ENCODE measurements at regions not wholly inside any gene's neighbourhood (a gene's known extent, or its start where the extent isn't known, plus 50 kb on each side); places are given as distances from the start of the nearest gene placed in this dataset.

GRCh38 chr2:194104687-194105086 lies 1552.3 kb upstream of the SLC39A10 start:
- H3K36me3 ChIP-seq (ENCODE audit: control insufficient read depth in 1 of 2, insufficient read depth in 2 of 2, low read length in 2 of 2) = no peaks in the 10 kb centered on the region

GRCh38 chr2:194103941-194104659 lies 1552.9 kb upstream of the SLC39A10 start:
- no peak overlapping the region for H3K14ac ChIP-seq (ENCODE audit: low read length)
- H3K4me3 ChIP-seq (ENCODE audit: low read depth, low read length) = no peak overlapping the region
- H4K8ac ChIP-seq (ENCODE audit: low read depth, low read length) = no peak overlapping the region
- DNase-seq = no peak
- no peaks in the 10 kb centered on the region for H3K79me1 ChIP-seq (ENCODE audit: low read length)
- no peak overlapping the region for H2BK5ac ChIP-seq (ENCODE audit: low read depth, low read length, poor library complexity)
- H4K91ac ChIP-seq (ENCODE audit: low read depth, low read length) = no peak overlapping the region
- no peak overlapping the region for H3K18ac ChIP-seq (ENCODE audit: low read length)
- no peak overlapping the region for H2BK120ac ChIP-seq (ENCODE audit: insufficient read depth, low read length, poor library complexity)
- no peak overlapping the region for H2AK5ac ChIP-seq (ENCODE audit: low read length)
- H3K23ac ChIP-seq (ENCODE audit: low read length) = no peak overlapping the region
- WGBS (ENCODE audit: extremely low coverage, insufficient coverage, insufficient read length) = no CpG with 5 or more reads among the region's 2 CpGs
- H3K4ac ChIP-seq (ENCODE audit: low read depth, low read length) = no peak overlapping the region
- no peaks in the 10 kb centered on the region for H3K4me1 ChIP-seq (ENCODE audit: control insufficient read depth in 1 of 2, insufficient read depth in 2 of 2, low read length in 2 of 2)
- no peak overlapping the region for H3K9ac ChIP-seq (ENCODE audit: low read length)
- no peak overlapping the region for H3K27ac ChIP-seq (ENCODE audit: low read depth, low read length)
- no peaks in the 10 kb centered on the region for H3K79me2 ChIP-seq (ENCODE audit: control insufficient read depth, insufficient read depth, low read length, poor library complexity)
- H3K4me2 ChIP-seq (ENCODE audit: low read length) = no peak overlapping the region
- no peaks in the 10 kb centered on the region for H3K36me3 ChIP-seq (ENCODE audit: control insufficient read depth in 1 of 2, insufficient read depth in 2 of 2, low read length in 2 of 2)
- no peak overlapping the region for H4K12ac ChIP-seq (ENCODE audit: low read depth, low read length)
- H3K9me3 ChIP-seq (ENCODE audit: insufficient read depth, low read depth, low read length) = no peaks in the 10 kb centered on the region
- H2BK12ac ChIP-seq (ENCODE audit: low read length) = no peak overlapping the region
- H3K27me3 ChIP-seq (ENCODE audit: insufficient read depth, low read length) = no peaks in the 10 kb centered on the region
- H2AFZ ChIP-seq (ENCODE audit: insufficient read depth, low read length, poor library complexity) = no peak overlapping the region

More at GRCh38 chr2:194104687-194105086, 1552.3 kb upstream of the SLC39A10 start:
- Histone ChIP-seq H2BK12ac (ENCODE audit: low read length) (no peak overlapping the region), H3K9ac (ENCODE audit: low read length) (no peak overlapping the region), H3K4me2 (ENCODE audit: low read length) (no peak overlapping the region), H2BK5ac (ENCODE audit: low read depth, low read length, poor library complexity) (no peak overlapping the region), H4K12ac (ENCODE audit: low read depth, low read length) (no peak overlapping the region), H3K79me2 (ENCODE audit: control insufficient read depth, insufficient read depth, low read length, poor library complexity) (no peaks in the 10 kb centered on the region), H3K4ac (ENCODE audit: low read depth, low read length) (no peak overlapping the region), H3K79me1 (ENCODE audit: low read length) (no peaks in the 10 kb centered on the region), H3K27me3 (ENCODE audit: insufficient read depth, low read length) (no peaks in the 10 kb centered on the region), H3K14ac (ENCODE audit: low read length) (no peak overlapping the region), H3K27ac (ENCODE audit: low read depth, low read length) (no peak overlapping the region), H3K4me1 (ENCODE audit: control insufficient read depth in 1 of 2, insufficient read depth in 2 of 2, low read length in 2 of 2) (no peaks in the 10 kb centered on the region), H3K9me3 (ENCODE audit: insufficient read depth, low read depth, low read length) (no peaks in the 10 kb centered on the region), H3K23ac (ENCODE audit: low read length) (no peak overlapping the region), H3K18ac (ENCODE audit: low read length) (no peak overlapping the region), H4K8ac (ENCODE audit: low read depth, low read length) (no peak overlapping the region), H2AK5ac (ENCODE audit: low read length) (no peak overlapping the region), H3K4me3 (ENCODE audit: low read depth, low read length) (no peak overlapping the region), H2BK120ac (ENCODE audit: insufficient read depth, low read length, poor library complexity) (no peak overlapping the region), H2AFZ (ENCODE audit: insufficient read depth, low read length, poor library complexity) (no peak overlapping the region), H4K91ac (ENCODE audit: low read depth, low read length) (no peak overlapping the region)
- DNase-seq = peak in 1 of 2 donors; percentile 4

GRCh38 chr2:194102546-194102945 lies 1554.5 kb upstream of the SLC39A10 start:
- Histone ChIP-seq H3K9ac (ENCODE audit: low read length) (no peak overlapping the region), H2AK5ac (ENCODE audit: low read length) (no peak overlapping the region), H2BK120ac (ENCODE audit: insufficient read depth, low read length, poor library complexity) (no peak overlapping the region), H4K12ac (ENCODE audit: low read depth, low read length) (no peak overlapping the region), H3K27me3 (ENCODE audit: insufficient read depth, low read length) (no peaks in the 10 kb centered on the region), H3K79me1 (ENCODE audit: low read length) (no peaks in the 10 kb centered on the region), H3K4me1 (ENCODE audit: control insufficient read depth in 1 of 2, insufficient read depth in 2 of 2, low read length in 2 of 2) (no peaks in the 10 kb centered on the region), H2AFZ (ENCODE audit: insufficient read depth, low read length, poor library complexity) (no peak overlapping the region), H3K4me2 (ENCODE audit: low read length) (no peak overlapping the region), H2BK5ac (ENCODE audit: low read depth, low read length, poor library complexity) (no peak overlapping the region), H2BK12ac (ENCODE audit: low read length) (no peak overlapping the region), H4K91ac (ENCODE audit: low read depth, low read length) (no peak overlapping the region), H3K79me2 (ENCODE audit: control insufficient read depth, insufficient read depth, low read length, poor library complexity) (no peaks in the 10 kb centered on the region), H3K4ac (ENCODE audit: low read depth, low read length) (no peak overlapping the region), H3K36me3 (ENCODE audit: control insufficient read depth in 1 of 2, insufficient read depth in 2 of 2, low read length in 2 of 2) (no peaks in the 10 kb centered on the region), H3K23ac (ENCODE audit: low read length) (no peak overlapping the region), H3K18ac (ENCODE audit: low read length) (no peak overlapping the region), H4K8ac (ENCODE audit: low read depth, low read length) (no peak overlapping the region), H3K9me3 (ENCODE audit: insufficient read depth, low read depth, low read length) (no peaks in the 10 kb centered on the region), H3K14ac (ENCODE audit: low read length) (no peak overlapping the region), H3K4me3 (ENCODE audit: low read depth, low read length) (no peak overlapping the region), H3K27ac (ENCODE audit: low read depth, low read length) (no peak overlapping the region)
- DNase-seq = no peak
- no CpG with 5 or more reads among the region's 2 CpGs for WGBS (ENCODE audit: extremely low coverage, insufficient coverage, insufficient read length)

- DNase-seq = no peak
- Histone ChIP-seq H2AFZ (ENCODE audit: insufficient read depth, low read length, poor library complexity) (no peak overlapping the region), H2BK120ac (ENCODE audit: insufficient read depth, low read length, poor library complexity) (no peak overlapping the region), H3K79me1 (ENCODE audit: low read length) (no peaks in the 10 kb centered on the region), H3K4me3 (ENCODE audit: low read depth, low read length) (no peak overlapping the region), H3K4me1 (ENCODE audit: control insufficient read depth in 1 of 2, insufficient read depth in 2 of 2, low read length in 2 of 2) (no peaks in the 10 kb centered on the region), H2BK12ac (ENCODE audit: low read length) (no peak overlapping the region), H3K4me2 (ENCODE audit: low read length) (no peak overlapping the region), H3K23ac (ENCODE audit: low read length) (no peak overlapping the region), H3K14ac (ENCODE audit: low read length) (no peak overlapping the region), H2AK5ac (ENCODE audit: low read length) (no peak overlapping the region), H3K9ac (ENCODE audit: low read length) (no peak overlapping the region), H3K9me3 (ENCODE audit: insufficient read depth, low read depth, low read length) (no peaks in the 10 kb centered on the region), H3K18ac (ENCODE audit: low read length) (no peak overlapping the region), H3K4ac (ENCODE audit: low read depth, low read length) (no peak overlapping the region), H3K36me3 (ENCODE audit: control insufficient read depth in 1 of 2, insufficient read depth in 2 of 2, low read length in 2 of 2) (no peaks in the 10 kb centered on the region), H3K27ac (ENCODE audit: low read depth, low read length) (no peak overlapping the region), H4K12ac (ENCODE audit: low read depth, low read length) (no peak overlapping the region), H3K79me2 (ENCODE audit: control insufficient read depth, insufficient read depth, low read length, poor library complexity) (no peaks in the 10 kb centered on the region), H2BK5ac (ENCODE audit: low read depth, low read length, poor library complexity) (no peak overlapping the region), H3K27me3 (ENCODE audit: insufficient read depth, low read length) (no peaks in the 10 kb centered on the region), H4K91ac (ENCODE audit: low read depth, low read length) (no peak overlapping the region), H4K8ac (ENCODE audit: low read depth, low read length) (no peak overlapping the region)
- WGBS (ENCODE audit: extremely low coverage, insufficient coverage, insufficient read length) = no CpG with 5 or more reads among the region's 2 CpGs
Measured at GRCh38 chr2:194100201-194100600, 1556.8 kb upstream of the SLC39A10 start.

All from trophoblast cell (in vitro differentiated cells and primary cell).